ENCODE measurements at regions not wholly inside any gene's neighbourhood (a gene's known extent, or its start where the extent isn't known, plus 50 kb on each side); places are given as distances from the start of the nearest gene placed in this dataset.

DNA sequence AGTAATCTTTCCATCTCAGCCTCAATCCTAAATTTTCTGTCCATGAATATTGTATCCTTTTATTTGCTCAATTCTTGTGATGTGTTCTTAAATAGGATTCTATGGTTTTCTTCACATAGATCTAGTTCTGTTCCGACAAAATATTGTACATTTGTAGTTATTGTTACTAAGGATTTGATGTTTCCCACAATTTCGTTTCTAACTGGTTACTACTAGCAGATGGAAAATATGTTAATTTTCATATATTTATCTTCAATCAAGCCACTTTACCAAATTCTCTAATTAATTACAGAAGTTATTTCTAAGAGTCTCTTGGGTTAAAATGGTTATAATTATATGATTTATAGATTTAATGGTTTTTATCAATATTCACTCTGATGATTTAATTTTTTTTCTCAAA, 60.3 kb downstream of the SEC61B start:
- no peak for DNase-seq

DNA sequence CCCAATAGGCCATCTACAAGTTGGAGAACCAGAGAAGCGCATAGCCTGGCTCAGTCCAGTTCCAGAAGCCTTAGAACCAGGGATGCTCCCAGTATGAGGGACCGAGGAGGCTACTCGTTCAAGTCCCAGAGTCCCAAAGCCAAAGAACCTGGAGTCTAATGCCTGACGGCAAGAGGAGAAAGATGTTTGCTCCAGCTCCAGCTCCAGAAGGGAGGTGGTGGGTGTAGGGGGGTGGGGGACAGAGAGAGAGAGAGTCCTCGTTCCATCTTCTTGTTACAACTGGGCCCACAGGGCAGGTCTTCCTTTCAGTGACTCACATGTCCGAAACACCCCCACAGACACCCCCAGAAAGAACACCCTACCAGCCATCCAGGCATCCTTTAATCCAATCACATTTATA, 63.9 kb downstream of the SEC61B start:
- DNase-seq, result no peak

DNA sequence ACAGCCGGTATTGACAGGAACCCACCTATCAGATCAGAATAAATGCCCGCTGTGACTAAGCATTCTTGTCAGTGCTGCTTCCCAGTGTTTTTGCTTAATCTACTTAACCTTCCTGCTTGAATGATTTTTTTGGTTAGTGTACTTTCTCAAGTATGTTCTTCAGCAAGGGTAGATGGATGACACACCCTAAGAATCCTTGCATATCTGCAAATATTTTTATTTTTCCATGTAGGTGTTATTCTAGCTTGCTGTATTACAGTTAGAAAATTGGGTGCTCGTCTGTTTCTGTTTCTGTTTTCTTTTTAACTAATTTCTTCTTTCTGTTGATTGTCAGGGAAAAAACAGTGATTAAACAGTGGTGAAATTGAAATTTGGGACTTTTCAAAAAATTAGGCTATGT, 64.5 kb downstream of the SEC61B start:
- DNase-seq, result no peak

DNA sequence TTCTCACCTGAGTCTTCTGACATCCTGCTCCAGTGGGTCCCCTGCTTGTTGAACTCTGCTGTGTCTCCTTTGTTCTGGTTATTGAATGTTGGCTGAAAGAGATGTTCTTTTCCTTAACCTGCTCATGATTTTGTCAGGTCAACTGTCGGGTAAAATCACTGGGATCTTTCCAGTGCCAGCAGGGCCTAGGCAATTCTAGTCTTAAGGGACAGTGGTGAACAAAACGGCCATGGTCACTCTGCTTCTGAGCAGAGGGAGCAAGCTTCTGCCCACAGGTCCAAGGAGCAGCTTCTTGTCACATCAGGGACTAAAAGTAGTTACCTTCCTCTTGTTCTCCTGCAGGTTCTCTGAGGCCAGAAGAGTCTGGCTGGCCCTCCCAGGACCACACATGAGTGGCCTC, 65.6 kb downstream of the SEC61B start:
- no peak for DNase-seq

DNA sequence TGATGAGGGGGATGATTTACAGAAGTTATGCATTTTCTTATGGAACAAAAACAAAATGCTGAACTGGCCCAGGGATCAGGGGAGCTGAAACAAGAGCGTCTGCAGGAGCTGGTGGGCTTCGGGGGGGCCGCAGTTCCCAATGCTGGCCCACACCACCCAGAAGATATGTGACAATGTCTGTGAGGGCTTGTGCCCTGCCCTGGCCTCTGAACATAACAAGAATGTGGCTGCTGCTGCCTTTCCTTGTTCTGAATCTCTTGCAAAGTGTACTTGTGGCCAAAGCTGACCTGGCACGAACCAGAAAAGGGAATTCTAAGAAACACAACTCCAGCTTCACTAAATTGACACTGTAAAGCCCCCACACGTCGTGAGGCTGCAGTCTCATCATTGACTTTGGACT, 66.7 kb downstream of the SEC61B start:
- no peak for DNase-seq

DNA sequence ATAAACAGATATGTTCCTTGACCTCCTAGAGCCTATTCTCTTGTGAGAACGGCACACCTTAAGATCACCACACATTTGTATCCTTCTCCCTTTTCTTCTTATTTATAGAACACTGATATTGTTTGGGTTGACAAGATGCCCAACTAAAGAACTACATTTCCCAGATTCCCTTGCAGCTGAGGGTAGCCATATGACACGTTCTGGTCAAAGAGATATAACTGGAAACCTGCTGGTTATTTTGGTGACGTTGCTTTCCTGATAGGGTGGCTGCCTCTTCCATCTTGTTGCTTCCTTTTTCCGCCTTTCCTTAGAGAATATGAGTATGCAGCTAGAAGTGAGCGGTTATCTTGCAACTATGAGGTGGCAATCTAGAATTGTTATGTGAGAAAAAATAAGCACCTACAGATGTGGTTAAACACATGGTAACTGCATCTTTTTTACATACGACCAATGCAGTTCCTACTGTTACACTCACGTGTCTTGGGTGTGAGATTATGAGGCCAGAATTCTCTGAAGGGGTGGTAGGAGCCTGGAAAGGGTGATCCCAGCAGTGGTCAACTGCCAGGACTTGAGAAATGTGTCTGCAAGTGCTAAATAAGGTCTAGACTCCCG, 72.9 kb downstream of the SEC61B start:
- DNase-seq, result no peak

DNA sequence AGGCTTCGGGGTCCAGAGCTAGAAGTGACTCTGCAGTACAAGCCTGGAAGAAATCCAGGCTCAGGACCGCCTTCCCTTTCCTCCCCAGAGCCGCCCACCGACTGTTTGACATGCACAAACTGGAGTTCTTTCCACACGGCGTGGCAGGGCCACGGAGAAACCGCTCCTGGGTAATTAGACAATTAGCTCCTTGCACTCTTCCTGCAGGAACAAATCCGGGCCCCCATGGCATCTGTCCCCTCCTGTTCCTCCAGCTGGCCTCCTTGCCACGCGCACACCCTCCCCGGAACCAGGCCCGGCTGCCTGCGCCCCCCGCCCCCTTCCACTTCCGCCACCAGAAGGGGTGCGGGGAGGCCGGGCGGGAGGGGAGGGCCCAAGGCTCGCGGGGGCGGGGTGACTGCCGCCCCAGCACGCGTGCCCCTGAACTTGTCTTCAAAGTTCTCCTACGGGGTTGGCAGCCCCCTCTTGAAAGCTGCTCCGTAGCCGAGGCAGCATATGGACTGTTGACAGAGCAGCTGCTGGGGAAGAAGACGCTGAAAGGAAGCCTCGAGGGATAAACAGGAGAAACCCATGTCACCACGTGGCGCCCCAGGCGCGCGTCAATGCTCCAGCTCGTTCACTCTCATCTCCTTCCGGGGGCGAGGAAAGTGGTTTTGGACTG, 74.3 kb downstream of the SEC61B start:
- DNase-seq, result peak in 1 of 4 experiments; percentile 32

DNA sequence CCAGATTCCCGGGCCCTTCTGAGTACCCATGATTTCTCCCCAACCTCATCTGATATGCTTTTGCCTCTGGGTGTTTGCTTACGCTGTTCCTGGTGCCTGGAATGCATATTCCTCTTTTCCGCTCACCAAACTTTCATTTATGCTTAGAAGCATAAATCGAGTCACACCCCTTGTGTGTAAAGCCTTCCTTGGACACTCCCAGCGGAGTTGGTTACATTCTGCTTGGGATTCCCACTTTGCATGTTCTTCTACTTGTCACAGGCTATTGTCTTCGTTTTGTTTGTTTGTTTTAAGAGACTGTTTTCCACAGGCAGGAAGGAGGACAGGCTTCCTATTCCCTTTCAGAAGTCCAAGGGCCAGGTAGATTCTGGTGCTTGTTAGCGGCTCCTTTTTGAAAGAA, 76.5 kb downstream of the SEC61B start:
- DNase-seq, result no peak

DNA sequence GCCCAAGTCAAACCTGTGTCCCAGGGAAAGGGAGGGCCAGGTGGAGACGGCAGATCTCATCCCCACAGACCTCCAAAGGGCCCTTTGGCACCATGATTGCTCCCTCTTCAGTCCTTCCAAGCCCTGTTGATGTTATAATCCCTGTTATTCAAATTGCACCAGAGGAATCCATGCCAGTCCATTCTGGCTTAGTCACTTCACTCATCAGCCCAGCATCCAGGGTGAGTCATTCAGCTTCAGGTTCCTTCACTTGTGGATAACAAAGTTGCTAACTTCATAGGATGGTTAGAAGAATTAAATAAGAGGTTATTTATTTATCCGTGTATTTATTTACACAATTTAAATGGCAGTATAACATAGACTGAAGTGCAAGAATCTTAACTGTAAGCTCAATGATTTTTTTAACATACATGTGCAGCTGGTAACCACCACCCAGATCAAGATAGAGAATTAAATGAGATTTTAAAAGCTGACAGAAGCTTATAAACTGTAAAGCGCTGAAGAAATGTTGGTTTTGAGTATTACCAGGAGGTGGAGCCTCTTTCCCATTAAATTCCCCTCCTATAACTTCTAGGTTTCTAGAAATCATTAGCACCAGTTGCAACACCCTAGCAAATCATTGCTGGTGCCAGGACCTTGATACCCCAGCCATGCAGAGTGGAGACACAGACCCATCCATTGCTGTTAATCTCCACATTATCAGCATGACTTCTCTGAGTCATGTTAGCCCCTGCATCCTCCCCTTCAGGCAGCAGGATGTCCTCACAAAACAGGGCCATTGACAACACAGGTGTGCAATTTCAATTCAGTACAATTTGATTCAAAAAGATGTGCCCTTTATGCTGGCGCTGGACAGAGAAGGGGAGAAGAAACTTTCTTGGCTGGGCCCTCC, 77.4 kb downstream of the SEC61B start:
- DNase-seq, result no peak

DNA sequence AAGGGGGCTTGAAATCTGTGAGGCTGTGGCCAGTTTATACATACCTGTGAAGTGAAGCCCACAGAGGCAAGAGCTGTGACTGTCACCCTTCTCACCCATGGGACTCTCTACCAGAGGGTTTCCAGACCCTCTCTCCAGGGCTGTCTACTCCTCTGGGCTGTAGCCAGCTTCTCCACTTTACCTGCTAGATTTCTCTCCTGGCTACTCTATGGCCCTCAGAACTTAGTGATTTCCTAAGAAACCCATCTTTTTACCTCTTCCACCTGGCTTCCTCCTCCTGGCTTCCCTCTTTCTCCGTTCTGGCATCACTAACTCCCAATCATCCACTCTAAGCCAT, 78.0 kb downstream of the SEC61B start:
- DNase-seq, result no peak

DNA sequence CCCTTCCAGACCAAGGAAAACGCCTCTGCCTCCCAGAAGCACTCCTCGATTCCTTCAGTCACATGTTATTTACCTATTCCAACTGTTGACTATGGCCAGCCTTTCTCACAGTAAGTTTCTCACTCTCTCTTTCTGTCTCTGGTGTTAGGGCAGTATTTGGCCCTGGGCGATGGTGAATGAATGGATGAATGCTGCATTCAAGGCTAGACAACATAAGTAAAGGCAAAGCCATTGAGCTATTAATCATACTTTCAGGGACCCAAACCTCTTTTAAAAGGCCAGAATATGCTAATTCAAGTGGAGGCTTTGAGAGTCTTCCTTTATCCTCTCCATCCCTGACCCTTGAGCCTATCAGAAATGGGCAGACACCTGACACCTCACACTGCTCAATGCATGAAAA, 78.5 kb downstream of the SEC61B start:
- no peak for DNase-seq

DNA sequence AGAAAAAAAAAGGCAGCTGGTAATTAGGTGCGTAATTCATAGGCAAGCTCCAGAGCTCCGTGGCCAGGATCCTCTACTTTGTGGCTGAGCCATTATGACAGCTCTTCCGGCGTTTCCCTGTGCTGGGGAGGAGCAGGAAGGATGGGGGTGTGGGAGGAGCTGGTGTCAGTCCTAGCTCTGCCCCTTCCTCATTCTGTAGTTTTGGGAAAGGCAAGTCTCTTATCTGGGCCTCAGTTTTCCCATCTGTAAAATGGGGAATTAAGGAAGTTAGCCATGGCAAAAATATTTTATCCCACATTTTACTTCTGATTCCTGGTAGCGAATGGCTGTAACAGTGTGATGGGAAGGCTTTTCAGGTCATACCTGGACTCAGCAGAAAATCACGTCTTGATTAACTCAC, 81.1 kb downstream of the SEC61B start:
- no peak for DNase-seq

DNA sequence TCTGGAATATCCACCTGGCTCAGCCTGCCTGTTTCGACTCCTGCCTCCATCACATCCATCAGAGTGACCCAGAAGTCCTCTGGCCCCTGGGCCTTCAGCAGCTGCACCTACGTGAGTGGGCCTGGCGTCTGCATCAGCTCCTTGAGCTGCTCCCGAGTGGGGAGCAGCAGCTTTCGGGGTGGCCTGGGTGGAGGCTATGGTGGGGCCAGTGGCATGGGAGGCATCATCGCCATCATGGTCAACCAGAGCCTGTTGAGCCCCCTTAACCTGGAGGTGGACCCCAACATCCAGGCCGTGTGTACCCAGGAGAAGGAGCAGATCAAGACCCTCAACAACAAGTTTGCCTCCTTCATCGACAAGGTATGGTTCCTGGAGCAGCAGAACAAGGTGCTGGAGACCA, 83.0 kb downstream of the SEC61B start:
- no peak for DNase-seq

DNA sequence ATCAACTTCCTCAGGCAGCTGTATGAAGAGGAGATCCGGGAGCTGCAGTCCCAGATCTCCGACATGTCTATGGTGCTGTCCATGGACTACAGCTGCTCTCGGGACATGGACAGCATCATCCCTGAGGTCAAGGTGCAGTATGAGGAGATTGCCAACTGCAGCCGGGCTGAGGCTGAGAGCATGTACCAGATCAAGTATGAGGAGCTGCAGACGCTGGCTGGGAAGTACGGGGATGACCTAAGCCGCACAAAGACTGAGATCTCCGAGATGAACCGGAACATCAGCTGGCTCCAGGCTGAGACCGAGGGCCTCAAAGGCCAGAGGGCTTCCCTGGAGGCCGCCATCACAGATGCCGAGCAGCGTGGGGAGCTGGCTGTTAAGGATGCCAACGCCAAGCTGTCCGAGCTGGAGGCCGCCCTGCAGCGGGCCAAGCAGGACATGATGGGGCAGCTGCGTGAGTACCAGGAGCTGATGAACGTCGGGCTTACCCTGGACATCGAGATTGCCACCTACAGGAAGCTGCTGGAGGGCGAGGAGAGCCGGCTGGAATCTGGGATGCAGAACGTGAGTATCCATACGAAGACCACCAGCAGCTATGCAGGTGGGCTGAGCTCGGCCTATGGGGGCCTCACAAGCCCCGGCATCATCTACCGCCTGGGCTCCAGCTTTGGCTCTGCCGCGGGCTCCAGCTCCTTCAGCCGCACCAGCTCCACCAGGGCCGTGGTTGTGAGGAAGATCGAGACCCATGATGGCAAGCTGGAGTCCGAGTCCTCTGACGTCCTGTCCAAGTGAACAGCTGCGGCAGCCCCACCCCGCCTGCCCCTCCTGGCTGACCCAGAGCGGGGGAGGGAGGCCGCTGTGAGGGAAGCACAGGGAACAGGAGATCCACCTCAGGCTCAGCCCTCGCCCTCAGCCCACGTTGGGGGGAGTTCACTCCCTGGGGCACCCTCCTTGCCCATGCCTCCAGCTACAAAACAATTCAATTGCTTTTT, 84.0 kb downstream of the SEC61B start:
- DNase-seq, result no peak

DNA sequence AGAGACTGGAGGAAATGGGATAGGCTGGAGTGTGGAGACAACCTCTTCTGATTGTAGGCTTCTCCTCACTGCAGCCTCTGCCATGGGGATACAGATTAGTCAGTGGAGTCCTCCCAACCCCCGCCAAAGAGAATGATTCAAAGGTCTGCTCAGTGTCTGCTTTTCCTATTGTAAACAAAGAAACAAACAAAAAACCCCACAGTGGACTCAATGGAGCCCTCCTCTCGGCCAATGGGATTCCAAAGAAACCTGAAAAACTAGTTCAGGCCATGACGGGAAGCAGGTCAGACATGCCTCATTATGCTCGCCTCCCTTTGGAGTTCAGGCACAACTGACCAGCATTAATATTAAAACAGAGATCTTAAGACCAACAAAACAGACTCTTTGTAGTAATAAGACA, 85.8 kb downstream of the SEC61B start:
- no peak for DNase-seq

DNA sequence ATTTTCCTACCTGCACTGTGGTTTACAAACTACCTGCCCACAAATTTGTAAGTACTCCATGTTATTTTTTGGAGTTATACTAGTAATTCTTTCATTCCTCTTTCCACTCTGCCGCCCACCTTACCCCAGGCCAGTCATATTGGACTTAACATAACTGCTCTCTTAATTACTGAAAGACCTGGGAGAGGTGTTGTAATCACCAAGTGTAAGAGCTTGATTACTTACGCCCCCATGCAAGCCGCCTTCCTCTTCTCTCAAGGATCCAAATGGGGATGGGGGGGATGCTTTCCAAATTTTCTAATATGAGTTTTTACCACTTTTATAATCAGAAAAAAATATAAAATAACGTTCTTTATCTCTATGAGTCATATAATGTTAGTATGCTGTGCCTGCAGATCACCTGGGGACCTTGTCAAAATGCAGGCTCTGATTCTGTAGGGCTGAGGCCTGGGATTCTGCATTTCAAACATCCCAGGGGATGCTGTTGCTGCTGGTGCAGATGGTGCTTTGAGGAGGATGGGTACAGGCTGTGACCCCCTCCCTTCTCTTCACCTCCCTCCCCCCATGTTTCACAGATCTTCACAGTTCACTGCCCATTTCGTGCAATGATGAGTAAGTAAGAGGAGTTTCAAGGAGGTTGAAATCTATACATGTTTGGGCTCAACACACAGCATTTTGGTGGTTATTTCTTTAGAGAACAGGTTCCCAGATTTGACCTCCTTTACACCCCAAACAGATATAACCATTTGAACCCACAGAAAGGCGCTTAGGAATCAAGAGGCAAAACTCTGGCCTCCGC, 87.3 kb downstream of the SEC61B start:
- no peak for DNase-seq

DNA sequence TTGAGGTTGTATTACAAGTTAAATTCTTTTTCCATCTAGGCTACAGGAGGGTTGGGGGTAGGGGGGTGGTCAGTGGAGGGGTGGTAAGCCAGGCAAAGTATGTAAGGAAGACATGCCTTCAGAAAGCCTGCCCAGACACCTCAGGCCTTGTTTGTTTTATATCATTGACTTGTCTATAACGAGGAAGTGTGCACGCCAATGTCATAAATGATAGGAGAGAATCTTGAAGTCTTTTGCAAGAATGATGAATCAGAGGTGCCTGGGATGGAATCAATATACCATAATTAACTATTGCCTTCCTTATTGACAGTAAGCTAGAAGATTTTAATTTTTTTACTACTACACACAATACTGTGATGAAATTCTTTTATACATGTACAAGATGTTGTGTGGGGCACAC, 90.7 kb downstream of the SEC61B start:
- DNase-seq, result no peak

DNA sequence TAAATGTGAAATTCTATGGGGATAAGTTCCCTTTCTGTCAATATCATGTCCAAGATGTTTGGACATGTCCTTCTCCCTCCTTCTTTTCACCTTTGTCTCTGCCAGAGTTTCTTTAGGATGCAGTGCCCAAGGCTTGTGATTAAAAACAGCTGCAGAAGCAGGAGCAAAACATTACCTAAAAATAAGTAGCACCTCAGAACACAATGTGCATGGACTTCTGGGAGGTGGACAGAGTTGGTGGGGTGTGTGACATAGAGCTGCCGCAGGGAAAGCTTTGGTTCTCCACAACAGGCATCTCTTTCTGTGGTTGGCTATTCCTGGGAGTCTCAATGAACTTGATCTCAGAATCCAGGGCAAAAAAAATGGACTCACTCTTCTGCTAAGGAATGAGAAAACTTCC, 97.0 kb downstream of the SEC61B start:
- no peak for DNase-seq

DNA sequence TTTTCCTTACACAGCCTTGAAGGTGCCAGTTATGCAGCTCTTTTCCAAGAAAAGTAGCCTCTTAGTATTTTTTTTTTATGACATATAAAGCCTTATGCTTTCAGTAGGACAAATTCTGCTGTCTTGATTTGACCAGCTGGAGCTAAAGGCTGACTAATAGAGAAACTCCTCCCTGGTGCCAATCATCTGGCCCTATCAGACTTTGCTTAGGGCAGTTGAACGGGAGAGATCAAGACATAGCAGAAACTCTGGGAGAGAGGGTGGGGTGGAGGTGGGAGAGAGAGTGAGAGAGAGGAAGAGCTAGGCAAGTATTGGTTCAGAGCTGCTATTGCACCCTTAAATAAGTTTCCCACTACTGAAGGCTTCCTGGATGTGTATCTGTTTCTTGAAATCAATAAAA, 100.2 kb downstream of the SEC61B start:
- no peak for DNase-seq

DNA sequence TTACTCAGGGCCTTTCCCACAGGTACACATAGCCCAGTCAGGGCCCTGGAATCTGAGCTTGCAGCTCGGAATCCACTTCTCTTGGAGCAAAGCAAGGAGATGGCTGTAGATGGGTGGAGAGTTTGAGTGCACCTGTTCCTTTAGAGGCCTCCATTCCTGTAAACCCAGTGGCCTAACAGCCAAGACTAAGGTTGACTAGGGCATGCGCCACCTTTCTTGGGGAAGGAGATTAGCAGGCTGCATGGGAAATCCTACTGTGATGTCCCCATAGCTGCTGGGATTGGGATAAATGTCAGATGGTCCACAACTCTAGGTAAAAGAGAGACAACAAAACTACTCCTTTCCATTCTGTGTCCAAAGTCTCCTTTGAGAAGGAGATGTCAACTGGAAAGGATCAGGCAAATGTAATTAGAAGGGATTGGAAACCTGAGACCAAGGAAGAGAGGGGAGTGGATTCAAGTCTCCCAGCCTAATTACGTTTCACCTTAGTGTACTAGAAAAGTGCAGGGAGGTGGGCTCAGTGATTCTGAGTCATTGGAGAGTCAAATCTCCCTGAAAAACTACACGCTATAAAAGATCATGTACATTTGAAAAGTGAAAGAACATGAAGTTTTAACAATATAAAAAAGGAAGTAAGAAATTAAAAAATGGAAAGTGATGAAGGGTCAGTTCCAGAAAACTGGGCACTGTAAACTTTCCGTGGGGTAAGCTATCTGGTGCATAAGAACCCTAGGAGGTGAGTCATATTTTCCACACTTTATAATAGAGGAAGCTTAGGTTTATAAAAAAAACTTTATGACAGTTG, 104.2 kb downstream of the SEC61B start:
- DNase-seq, result no peak

DNA sequence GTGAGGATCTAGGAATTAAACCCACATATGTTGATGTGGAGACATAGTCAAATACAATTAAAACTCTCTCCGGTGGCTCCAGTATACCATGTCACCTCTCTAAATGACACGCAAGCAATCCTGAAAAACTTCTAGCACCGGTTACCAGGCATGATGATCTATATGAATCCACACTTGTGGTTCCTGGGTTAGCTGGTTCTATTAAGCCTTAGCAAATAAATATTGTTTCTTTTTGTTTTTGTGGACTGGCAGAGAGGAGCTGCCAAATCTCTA, 104.8 kb downstream of the SEC61B start:
- DNase-seq, result no peak

DNA sequence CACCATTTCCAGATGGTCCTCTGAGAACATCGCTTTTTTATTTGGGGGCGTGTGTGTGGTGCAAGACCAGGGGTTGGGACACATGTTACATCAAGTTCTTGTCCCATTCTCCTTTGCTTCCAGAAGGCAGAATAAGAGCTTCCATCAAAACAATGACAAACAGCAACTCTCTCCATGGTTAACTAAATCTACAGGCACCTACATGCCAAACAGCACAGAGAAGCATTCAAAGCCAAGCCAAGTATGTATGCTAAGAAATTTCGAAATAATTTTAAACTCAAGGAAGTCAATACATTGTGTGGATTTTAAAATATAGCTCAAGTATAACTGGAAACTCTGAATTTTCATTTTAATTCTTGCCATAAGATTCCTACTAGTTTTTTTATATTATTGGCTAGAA, 105.6 kb downstream of the SEC61B start:
- no peak for DNase-seq

Measured in activated naive CD4-positive, alpha-beta T cell (primary cell).